Breast epithelium (tissue), 3 donors: ENCODE measurements at regions not wholly inside any gene's neighbourhood (a gene's known extent, or its start where the extent isn't known, plus 50 kb on each side); places are given as distances from the start of the nearest gene placed in this dataset.

ENCODE experiments used
- CTCF ChIP-seq, 3 donors: fragments of 450-650 bp; IDR thresholded peaks; one replicate each; pipeline ENCODE4 v1.5.1; 2016 to 2017; ENCODE audit warnings: antibody characterized with exemption in 3 of 3, mild to moderate bottlenecking in 3 of 3, moderate library complexity in 3 of 3
- POLR2A ChIP-seq: fragments of 450-650 bp; IDR thresholded peaks from one replicate; pipeline ENCODE4 v1.6.1; 2016; ENCODE audit warnings: antibody characterized with exemption, mild to moderate bottlenecking, moderate library complexity

- TF ChIP-seq CTCF (IDR thresholded peaks at IDR 0.05) (no peak), POLR2A (no peak)
These were observed 98.8 kb upstream of the MMADHC start for GRCh38 chr2:149686136-149687051.
